Mammary epithelial cell (primary cell): ENCODE measurements at regions not wholly inside any gene's neighbourhood (a gene's known extent, or its start where the extent isn't known, plus 50 kb on each side); places are given as distances from the start of the nearest gene placed in this dataset.
"Not testable (repeated sequence)": the region's sequence is repeated elsewhere in the genome, so short reads cannot be mapped to it uniquely, and the experiment has no call there.

ENCODE experiments used
- CTCF ChIP-seq, 2 donors: IDR thresholded peaks in 1 of 2; conservative IDR thresholded peaks in 1 of 2; 2 replicates each; pipeline ENCODE4 v1.5.1; 2011 to 2012; ENCODE audit warnings: inconsistent platforms in 2 of 2, low read length in 2 of 2, mild to moderate bottlenecking in 2 of 2, control low read depth in 1 of 2, low read depth in 1 of 2; ENCODE audit not compliant: insufficient read depth in 1 of 2; ENCODE audit errors: extremely low read depth in 1 of 2
- EZH2 ChIP-seq: IDR thresholded peaks from 2 replicates; pipeline ENCODE4 v1.6.1; 2012; ENCODE audit warnings: low read length, inconsistent platforms, borderline replicate concordance

GRCh38 chr13:86501931-86502330 lies 702.7 kb upstream of the SLITRK6 start:
- TF ChIP-seq CTCF (conservative IDR thresholded peaks at IDR 0.05 in 1 of 2, IDR thresholded peaks at IDR 0.05 in 1 of 2; ENCODE audit: extremely low read depth in 1 of 2, insufficient read depth in 1 of 2, low read depth in 1 of 2, low read length in 2 of 2); EZH2: not testable (repeated sequence)
